Eye (tissue), 1 donor: ENCODE measurements at regions not wholly inside any gene's neighbourhood (a gene's known extent, or its start where the extent isn't known, plus 50 kb on each side); places are given as distances from the start of the nearest gene placed in this dataset.

Source experiments
- DNase-seq: peaks from one replicate; pipeline ENCODE4 v3.0.0-alpha.2; 2015

- no peak for DNase-seq
Measured at GRCh38 chr2:48108455-48108854, 202.2 kb upstream of the FBXO11 start.

DNA sequence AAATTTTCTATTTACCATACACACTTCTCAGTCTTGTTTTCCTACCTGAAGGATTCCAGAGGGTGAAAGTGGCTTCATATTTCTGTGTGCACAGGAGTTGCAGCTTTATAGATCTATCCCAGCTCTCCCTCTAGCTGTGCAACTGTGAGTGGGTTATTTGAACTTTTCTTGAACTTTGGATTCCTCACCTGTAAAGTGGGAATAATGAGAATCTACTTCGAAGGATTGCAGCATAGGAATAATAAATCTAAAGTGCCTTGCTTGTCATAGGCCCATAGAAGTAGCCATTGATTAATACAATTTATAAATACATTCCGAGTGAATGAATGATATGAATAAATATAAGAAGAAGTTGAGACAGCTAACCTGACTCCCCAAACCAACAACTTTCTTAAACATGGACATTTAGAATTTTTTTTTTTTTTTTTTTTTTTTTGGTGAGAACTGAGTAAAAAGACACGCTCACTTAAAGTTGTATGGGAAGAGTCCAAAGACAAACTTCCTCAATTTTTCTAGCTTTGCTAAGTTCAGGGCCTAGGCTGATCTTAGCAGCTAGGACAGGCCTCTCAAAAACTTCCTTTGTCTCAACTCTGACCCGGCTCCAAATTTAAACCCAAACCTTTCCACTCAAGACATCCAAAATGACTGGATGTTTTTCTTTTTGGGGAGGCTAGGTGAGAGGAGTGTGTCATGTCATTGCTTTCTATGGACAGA lies 203.3 kb upstream of the FBXO11 start:
- no peak for DNase-seq

DNA sequence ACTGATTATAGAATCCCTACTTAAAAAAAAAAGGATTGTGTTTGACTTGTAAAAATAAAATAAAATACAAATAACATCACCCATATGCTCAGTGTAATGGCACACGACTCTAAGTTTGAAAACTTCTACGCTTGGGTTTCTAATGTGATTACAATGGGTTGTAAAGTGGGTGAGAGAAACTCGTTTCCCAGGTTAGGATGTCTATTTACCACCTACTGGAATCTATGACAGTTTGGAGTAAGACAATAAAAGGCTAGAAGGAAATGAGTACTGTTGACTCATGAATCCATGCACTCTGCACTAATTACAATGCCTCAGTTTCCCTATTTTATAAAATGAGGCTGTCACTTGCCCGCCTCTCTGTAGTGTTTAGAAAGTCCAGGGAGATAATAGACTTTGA lies 204.0 kb upstream of the FOXN2 start:
- DNase-seq: no peak

GRCh38 chr2:48112911-48113680 lies 201.4 kb upstream of the FOXN2 start:
- no peak for DNase-seq

- no peak for DNase-seq
Measured at GRCh38 chr2:48113767-48114166, 200.7 kb upstream of the FOXN2 start.

GRCh38 chr2:48114256-48114655 lies 200.2 kb upstream of the FOXN2 start:
- DNase-seq: no peak

- DNase-seq: no peak
Measured at GRCh38 chr2:48116497-48116896, 198.0 kb upstream of the FOXN2 start.

- no peak for DNase-seq
Measured at GRCh38 chr2:48118895-48119294, 195.6 kb upstream of the FOXN2 start.

- DNase-seq: no peak
Measured at GRCh38 chr2:48120112-48120511, 194.4 kb upstream of the FOXN2 start.

- no peak for DNase-seq
Measured at GRCh38 chr2:48120759-48121242, 193.7 kb upstream of the FOXN2 start.

DNA sequence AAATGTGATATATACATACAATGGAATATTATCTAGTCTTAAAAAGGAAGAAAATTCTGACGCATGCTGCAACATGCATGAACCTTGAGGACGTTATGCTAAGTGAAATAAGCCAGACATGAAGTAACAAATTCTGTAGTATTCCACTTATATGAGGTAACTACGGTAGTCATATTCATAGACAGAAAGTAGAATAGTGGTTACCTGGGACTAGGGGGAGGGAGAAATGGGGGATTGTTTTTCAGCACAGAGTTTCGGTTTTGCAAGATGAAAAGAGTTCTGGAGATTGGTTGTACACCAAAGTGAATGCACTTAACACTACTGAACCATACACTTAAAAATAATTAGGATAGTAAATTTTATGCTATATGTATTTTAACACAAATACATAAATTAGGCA lies 192.3 kb upstream of the FOXN2 start:
- no peak for DNase-seq

- DNase-seq: no peak
Measured at GRCh38 chr2:48124592-48124991, 189.9 kb upstream of the FOXN2 start.

GRCh38 chr2:48126162-48126561 lies 188.3 kb upstream of the FOXN2 start:
- DNase-seq: no peak

DNA sequence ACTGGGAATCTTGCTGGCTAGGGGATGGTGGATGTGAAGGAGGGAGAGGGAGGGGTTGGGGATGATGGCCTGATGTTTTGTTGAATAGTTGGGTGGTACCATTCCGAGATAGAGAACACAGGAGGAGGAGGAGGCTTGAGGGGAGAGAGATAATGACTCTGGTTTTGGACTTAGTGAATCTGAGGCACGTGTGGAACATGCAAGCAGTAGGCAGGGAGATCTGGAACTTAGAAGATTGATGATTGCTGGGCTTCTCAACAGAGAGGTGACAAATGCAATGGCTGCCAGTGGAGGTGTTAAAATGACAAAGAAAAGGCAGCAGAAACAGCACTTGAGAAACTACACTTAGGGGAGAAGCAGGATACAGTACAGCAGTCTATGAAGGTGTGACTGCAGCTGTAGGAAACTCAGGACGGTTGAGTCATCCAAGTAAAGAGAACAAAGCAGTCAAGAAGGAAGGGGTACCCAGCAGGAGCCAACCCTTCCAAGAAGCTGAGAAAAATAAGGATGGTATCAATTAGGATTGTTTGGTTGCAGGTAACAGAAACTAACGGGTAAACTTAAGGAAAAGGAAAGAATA lies 186.8 kb upstream of the FOXN2 start:
- DNase-seq: no peak

DNA sequence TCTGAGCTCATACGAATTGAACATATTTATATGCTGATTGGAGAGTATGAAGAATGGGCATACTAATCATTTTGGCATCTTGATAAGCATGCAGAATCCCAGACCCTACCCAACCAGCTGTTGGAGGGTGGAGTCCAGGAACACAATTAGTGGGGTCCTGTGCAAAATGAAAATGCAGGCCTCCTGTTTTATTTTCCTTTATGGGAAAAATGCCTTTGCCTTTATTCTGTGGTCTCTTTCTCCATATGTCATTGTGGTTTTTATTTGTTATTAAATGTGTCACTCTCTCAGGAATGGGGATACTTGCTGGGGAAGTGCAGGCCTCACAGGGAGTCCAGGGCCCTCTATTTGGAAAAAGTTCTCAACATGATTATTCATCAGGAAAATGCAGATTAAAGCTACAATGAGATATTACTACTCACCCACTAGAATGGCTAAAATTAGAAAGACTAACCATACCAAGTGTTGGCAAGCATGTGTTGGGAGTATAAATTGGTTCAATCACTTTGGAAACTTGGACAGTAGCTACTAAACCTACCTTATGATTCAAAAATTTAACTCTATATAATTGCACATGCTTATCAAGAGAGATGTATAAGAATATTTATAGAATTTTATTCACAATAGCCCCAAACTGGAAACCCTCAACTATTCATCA lies 185.1 kb upstream of the FOXN2 start:
- DNase-seq: no peak

- DNase-seq: peak; percentile 85
Measured at GRCh38 chr2:48131539-48132270, 182.8 kb upstream of the FOXN2 start.

DNA sequence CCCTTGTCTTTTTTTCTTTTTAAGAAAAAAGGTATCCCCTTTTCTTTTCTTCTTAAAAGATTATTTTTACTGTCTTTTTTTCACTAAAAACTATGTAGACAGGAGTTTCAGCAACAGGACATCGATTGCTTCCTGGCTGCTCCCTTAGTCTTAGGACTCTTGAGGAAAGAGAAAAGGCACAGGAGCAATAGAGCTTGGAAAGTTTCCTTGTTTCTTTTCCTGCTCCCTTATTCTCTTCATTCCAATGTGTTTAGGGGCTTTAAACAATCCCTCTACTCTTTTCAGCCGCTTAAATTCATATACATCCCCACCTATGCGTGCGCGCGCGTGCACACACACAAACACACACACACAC lies 182.2 kb upstream of the FOXN2 start:
- DNase-seq: no peak

DNA sequence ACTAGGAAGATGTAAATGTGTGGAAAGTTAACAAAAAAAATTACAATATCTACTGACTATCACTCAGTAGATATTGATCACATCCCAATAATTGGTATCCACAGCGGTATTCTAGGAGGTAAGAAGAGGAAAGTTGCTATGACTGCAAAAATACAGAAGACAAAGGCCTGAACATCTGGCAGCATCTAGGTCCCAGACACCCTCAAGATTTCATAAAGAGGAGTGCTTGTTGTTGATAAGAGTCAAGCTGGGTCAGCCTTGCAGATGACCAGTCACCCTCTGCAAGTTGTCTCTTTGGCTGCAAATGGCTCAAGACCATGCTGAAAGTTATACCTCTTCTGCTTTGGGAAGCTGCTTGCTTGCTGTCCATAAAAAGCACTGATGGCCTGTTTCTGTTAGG lies 179.8 kb upstream of the FOXN2 start:
- no peak for DNase-seq

DNA sequence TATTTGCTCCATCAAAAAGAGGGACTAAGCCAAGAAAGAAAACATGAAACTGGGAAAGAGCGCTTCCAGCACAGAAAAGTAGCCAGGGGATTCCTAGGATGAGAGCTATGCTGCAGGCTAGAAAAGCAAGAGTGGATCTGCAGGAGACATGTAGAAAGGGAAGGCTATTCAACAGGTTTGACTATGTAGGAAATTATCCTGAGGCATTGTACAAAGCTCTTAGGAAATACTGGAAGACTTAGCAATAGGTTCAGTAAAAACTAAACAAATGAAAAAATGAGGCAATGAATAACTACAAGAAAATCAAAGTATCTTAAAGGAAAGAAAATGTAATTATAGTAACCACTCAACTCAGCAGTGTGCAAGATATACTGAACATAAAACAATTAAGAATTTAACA lies 178.7 kb upstream of the FOXN2 start:
- no peak for DNase-seq

- no peak for DNase-seq
Measured at GRCh38 chr2:48137829-48138228, 176.7 kb upstream of the FOXN2 start.

- DNase-seq: no peak
Measured at GRCh38 chr2:48138898-48139297, 175.6 kb upstream of the FOXN2 start.

- no peak for DNase-seq
Measured at GRCh38 chr2:48140586-48140985, 173.9 kb upstream of the FOXN2 start.

DNA sequence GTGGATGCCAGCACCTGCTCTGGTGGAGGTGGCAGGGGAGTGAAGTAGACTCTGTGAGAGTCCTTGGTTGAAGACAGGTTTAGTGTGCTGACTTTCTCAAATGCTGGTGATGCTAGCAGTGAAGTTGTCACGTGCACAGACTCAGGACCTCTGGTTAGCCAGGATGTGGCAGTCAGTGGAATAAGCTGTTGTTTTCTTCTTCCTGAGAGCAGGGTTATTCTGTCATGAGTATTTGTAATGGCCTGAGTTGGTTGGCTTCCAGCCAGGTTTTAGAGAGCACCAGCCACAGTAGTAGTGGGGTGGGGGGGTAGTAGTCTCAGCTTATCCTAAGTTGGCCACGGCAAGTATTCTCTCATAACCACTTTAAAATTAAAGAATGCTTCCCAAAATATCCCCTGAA lies 169.7 kb upstream of the FOXN2 start:
- no peak for DNase-seq
